ENCODE measurements at regions not wholly inside any gene's neighbourhood (a gene's known extent, or its start where the extent isn't known, plus 50 kb on each side); places are given as distances from the start of the nearest gene placed in this dataset.

DNA sequence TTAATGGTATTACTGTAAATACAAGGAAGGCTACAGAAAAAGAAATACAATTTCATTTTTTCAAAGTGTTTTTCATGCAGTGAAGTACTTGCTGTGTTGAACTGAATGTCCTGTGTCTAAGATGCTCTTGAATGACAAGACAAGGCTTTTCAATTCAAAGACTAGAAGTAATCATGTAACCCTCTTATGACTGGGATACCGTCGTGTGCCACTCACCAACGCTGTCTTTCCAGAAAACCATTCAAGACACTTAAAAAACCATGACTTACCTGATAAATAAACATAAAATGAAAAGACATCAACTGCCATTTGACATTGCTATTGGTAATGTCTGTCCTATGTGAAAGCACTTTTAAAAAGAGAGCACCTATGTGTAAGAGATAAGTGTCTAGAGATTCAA is 183.1 kb upstream of the DPP10 start:
- no peaks in the 10 kb centered on the region for H3K27me3 ChIP-seq
- ATAC-seq (no peak), DNase-seq (no peak)
- TF ChIP-seq, protein P1, sequence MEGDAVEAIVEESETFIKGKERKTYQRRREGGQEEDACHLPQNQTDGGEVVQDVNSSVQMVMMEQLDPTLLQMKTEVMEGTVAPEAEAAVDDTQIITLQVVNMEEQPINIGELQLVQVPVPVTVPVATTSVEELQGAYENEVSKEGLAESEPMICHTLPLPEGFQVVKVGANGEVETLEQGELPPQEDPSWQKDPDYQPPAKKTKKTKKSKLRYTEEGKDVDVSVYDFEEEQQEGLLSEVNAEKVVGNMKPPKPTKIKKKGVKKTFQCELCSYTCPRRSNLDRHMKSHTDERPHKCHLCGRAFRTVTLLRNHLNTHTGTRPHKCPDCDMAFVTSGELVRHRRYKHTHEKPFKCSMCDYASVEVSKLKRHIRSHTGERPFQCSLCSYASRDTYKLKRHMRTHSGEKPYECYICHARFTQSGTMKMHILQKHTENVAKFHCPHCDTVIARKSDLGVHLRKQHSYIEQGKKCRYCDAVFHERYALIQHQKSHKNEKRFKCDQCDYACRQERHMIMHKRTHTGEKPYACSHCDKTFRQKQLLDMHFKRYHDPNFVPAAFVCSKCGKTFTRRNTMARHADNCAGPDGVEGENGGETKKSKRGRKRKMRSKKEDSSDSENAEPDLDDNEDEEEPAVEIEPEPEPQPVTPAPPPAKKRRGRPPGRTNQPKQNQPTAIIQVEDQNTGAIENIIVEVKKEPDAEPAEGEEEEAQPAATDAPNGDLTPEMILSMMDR (IDR thresholded peaks at IDR 0.05) = no peak
- H3K4me3 ChIP-seq = no peak overlapping the region
- intact Hi-C loops (cut with DNase I) = no loop called here
- no peaks in the 10 kb centered on the region for H3K36me3 ChIP-seq
- H3K9me3 ChIP-seq = no peaks in the 10 kb centered on the region
- H3K4me1 ChIP-seq = no peaks in the 10 kb centered on the region
- no peak overlapping the region for H3K27ac ChIP-seq

DNA sequence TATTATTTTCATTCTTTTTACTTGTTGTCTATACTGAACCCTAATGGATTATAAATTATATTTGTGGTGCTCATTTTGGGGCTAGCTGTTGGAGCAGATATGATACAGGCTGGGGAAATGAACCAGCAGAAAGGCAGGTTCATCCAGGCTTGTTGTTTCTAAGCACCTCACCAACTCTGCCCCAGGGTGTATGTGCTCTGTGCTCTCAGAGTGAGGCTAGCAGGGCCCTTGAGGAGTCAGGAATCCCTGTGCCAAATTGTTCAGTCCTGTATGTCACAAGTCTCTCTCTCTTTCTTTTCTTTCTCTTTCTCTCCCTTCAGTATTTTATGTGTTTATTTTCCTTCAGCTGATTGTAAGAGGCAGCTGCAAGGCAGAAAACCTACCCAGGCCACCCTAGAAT is 181.1 kb upstream of the DPP10 start:
- Histone ChIP-seq H3K27me3 (no peaks in the 10 kb centered on the region), H3K4me1 (no peaks in the 10 kb centered on the region), H3K36me3 (no peaks in the 10 kb centered on the region), H3K9me3 (no peaks in the 10 kb centered on the region), H3K27ac (no peak overlapping the region), H3K4me3 (no peak overlapping the region)
- intact Hi-C loops (cut with DNase I) = no loop called here
- TF ChIP-seq, protein P1 (IDR thresholded peaks at IDR 0.05) = no peak
- ATAC-seq = no peak
- no peak for DNase-seq

DNA sequence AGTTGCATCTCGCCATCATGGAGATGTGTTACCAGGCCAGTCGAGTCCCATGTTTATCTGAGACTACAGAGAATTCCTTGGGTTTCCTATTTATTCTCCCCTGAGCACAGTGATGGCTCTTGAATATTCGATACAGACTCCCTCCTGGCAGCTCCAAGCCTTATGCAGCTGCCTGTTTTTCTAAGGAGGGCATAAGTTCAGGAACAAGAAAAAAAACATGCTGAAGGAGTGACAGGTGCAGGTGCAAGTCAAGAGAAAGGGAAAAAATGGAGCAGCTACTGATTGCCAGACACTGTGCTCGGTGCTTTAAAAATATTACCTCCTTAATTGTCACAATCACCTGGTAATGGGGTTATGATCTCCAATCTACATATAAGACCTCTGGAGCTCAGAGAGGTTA is 177.2 kb upstream of the DPP10 start:
- H3K27me3 ChIP-seq = no peaks in the 10 kb centered on the region
- no peaks in the 10 kb centered on the region for H3K36me3 ChIP-seq
- DNase-seq = no peak
- TF ChIP-seq, protein P1 (IDR thresholded peaks at IDR 0.05) = no peak
- no peaks in the 10 kb centered on the region for H3K9me3 ChIP-seq
- no peak overlapping the region for H3K4me3 ChIP-seq
- no peaks in the 10 kb centered on the region for H3K4me1 ChIP-seq
- H3K27ac ChIP-seq = no peak overlapping the region
- no peak for ATAC-seq
- intact Hi-C loops (cut with DNase I) = no loop called here

DNA sequence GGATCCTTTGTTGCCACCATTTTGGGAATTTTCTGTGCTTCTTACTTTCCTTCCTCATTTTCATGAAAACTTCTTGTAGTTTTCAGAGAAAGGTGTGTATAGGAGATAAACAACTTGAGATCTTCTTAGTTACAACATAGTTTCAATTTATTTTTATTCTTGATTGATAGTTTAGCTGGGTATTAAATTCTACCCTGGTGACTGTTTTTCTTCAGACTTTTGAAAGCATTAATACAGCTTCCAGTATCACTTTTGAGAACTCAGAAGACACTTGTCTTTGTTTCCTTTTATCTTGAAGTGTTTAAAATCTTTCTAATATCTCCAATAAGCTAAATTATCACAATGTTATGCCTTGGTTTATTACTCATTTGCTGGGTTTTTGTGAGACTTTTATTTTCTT is 167.5 kb upstream of the DPP10 start:
- ATAC-seq = no peak
- intact Hi-C loops (cut with DNase I) = no loop called here

DNA sequence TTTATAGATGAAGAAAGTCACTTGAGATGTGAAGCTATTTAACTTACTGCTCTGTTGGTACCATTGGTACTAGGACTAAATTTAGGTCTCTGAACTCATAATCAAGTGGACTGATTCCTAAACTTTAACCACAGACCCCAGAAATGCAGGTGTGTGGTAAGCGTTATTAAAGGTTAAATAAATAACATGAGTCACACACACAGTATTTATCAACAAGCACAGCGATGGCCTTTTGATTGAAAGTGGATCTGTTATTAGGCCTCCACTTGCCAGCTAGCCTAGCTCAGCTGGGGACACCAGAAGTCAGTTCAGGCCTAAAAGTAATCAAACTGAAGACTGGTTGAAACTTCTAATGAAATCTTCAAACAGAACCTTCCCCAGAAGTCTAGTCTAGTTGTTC is 161.3 kb upstream of the DPP10 start:
- intact Hi-C loops (cut with DNase I) = no loop called here
- DNase-seq = no peak
- Histone ChIP-seq H3K36me3 (no peaks in the 10 kb centered on the region), H3K4me3 (no peak overlapping the region), H3K9me3 (peaks cover 0 to 15% of the 10 kb centered on the region in 2 donors), H3K4me1 (no peaks in the 10 kb centered on the region), H3K27me3 (no peaks in the 10 kb centered on the region), H3K27ac (no peak overlapping the region)
- no peak for ATAC-seq
- TF ChIP-seq, protein P1 (IDR thresholded peaks at IDR 0.05) = no peak

More for the DNA sequence above, 167.5 kb upstream of the DPP10 start:
- no peak for DNase-seq
- no peak overlapping the region for H3K27ac ChIP-seq
- no peaks in the 10 kb centered on the region for H3K4me1 ChIP-seq
- H3K36me3 ChIP-seq = no peaks in the 10 kb centered on the region
- peaks cover 0 to 28% of the 10 kb centered on the region in 2 donors for H3K9me3 ChIP-seq
- H3K4me3 ChIP-seq = no peak overlapping the region
- TF ChIP-seq, protein P1 (IDR thresholded peaks at IDR 0.05) = no peak
- no peaks in the 10 kb centered on the region for H3K27me3 ChIP-seq

Measured in left lung (tissue), 4 donors.